Loucy (cell line): ENCODE measurements at regions not wholly inside any gene's neighbourhood (a gene's known extent, or its start where the extent isn't known, plus 50 kb on each side); places are given as distances from the start of the nearest gene placed in this dataset.

Experiments
- H2AFZ ChIP-seq: fragments of 200-600 bp; sonication (generic); 2 replicates; pipeline ENCODE4 v1.6.0; 2016; ENCODE audit warnings: antibody characterized with exemption, mild to moderate bottlenecking, low read length, moderate library complexity
- H3F3A ChIP-seq: fragments of 200-600 bp; 2 replicates; pipeline ENCODE4 v1.6.0; 2016; ENCODE audit warnings: antibody characterized with exemption, low read depth, mild to moderate bottlenecking
- H3K27me3 ChIP-seq: fragments of 200-600 bp; sonication (generic); 2 replicates; pipeline ENCODE4 v1.6.1; 2014; ENCODE audit warnings: low read length, mild to moderate bottlenecking; ENCODE audit not compliant: insufficient read depth, poor library complexity, severe bottlenecking
- H3K36me3 ChIP-seq: fragments of 200-600 bp; sonication (generic); 2 replicates; pipeline ENCODE4 v1.6.1; 2016; ENCODE audit warnings: low read length; ENCODE audit not compliant: insufficient read depth
- H3K4me1 ChIP-seq: fragments of 200-600 bp; sonication (generic); 2 replicates; pipeline ENCODE4 v1.5.1; 2014; ENCODE audit warnings: low read length, mild to moderate bottlenecking; ENCODE audit not compliant: insufficient read depth, poor library complexity, severe bottlenecking
- H3K4me2 ChIP-seq: fragments of 200-600 bp; sonication (generic); 2 replicates; pipeline ENCODE4 v1.6.0; 2014; ENCODE audit warnings: antibody characterized with exemption, low read length, low read depth, mild to moderate bottlenecking; ENCODE audit not compliant: poor library complexity, severe bottlenecking
- H3K4me3 ChIP-seq: fragments of 200-600 bp; sonication (generic); 2 replicates; pipeline ENCODE4 v1.5.1; 2014; ENCODE audit warnings: low read length, mild to moderate bottlenecking, mixed read lengths; ENCODE audit not compliant: poor library complexity, severe bottlenecking
- H3K79me2 ChIP-seq: fragments of 200-600 bp; sonication (generic); 2 replicates; pipeline ENCODE4 v1.6.1; 2014; ENCODE audit warnings: low read length; ENCODE audit not compliant: insufficient read depth
- H3K9ac ChIP-seq: fragments of 200-600 bp; sonication (generic); 2 replicates; pipeline ENCODE4 v1.6.0; 2014; ENCODE audit warnings: mild to moderate bottlenecking, low read depth, low read length, moderate library complexity; ENCODE audit not compliant: poor library complexity, severe bottlenecking
- H3K9me2 ChIP-seq: fragments of 200-600 bp; sonication (generic); replicated peaks from 2 replicates; pipeline ENCODE4 v1.6.1; 2016; ENCODE audit warnings: low read depth, low read length, mixed read lengths
- H3K9me3 ChIP-seq: fragments of 200-600 bp; sonication (generic); 2 replicates; pipeline ENCODE4 v1.6.1; 2014; ENCODE audit warnings: mild to moderate bottlenecking, antibody characterized with exemption, low read length, low read depth; ENCODE audit not compliant: insufficient read depth
- H4K20me1 ChIP-seq: fragments of 200-600 bp; sonication (generic); 2 replicates; pipeline ENCODE4 v1.6.0; 2014; ENCODE audit warnings: antibody characterized with exemption, low read length, mild to moderate bottlenecking; ENCODE audit not compliant: insufficient read depth, poor library complexity, severe bottlenecking
- EZH2phosphoT487 ChIP-seq: fragments of 200-600 bp; IDR thresholded peaks from 2 replicates; pipeline ENCODE4 v1.6.1; 2018; ENCODE audit warnings: antibody characterized with exemption, mild to moderate bottlenecking, moderate library complexity, borderline replicate concordance
- TF ChIP-seq, protein P1 (sequence below): fragments of 200-600 bp; sonication (generic); conservative IDR thresholded peaks from 2 replicates; pipeline ENCODE4 v1.5.1; 2014; ENCODE audit warnings: mild to moderate bottlenecking, antibody characterized with exemption, low read length

DNA sequence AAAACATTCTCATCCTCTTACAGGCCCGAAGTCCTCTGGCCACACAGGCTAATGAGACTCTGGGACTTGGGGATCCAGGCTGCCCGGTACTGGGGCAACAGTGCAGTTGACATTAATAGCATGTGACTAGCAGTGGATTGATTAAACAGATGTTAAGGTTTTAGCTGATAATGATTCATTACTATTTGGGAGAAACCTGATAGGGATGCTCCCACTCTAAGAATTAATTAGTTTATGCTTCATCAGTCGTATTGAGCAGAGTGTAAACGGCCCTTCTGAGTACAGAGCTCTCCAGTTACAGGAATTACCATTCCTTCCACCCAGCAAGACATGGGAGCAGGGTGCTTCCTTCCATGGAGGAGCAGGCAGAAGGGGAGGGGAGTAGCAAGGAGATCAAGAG, 82.7 kb downstream of the RPS24 start:
- H3K27me3 ChIP-seq, result peaks cover 2% of the 10 kb centered on the region

DNA sequence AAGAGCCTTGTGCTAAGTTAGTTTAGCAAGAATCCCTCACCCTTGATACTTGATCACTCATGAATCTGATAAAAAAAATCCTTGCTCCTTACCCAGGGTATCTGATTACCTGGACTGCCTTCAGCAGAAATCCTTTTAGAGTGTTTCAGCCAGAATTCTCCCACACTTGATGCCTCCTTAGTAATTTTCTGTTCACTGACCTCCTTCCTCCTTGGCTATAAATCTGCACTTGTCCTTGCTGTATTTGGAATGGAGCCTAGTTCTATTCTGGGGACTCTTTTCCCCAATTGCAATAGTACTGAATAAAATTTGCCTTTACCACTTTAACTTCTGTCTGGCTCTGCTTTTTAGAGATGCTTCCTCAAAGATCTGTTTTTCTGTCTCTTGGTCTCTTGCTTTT, 84.9 kb downstream of the RPS24 start:
- H3K4me2 ChIP-seq, result no peak overlapping the region
- TF ChIP-seq, protein P1, sequence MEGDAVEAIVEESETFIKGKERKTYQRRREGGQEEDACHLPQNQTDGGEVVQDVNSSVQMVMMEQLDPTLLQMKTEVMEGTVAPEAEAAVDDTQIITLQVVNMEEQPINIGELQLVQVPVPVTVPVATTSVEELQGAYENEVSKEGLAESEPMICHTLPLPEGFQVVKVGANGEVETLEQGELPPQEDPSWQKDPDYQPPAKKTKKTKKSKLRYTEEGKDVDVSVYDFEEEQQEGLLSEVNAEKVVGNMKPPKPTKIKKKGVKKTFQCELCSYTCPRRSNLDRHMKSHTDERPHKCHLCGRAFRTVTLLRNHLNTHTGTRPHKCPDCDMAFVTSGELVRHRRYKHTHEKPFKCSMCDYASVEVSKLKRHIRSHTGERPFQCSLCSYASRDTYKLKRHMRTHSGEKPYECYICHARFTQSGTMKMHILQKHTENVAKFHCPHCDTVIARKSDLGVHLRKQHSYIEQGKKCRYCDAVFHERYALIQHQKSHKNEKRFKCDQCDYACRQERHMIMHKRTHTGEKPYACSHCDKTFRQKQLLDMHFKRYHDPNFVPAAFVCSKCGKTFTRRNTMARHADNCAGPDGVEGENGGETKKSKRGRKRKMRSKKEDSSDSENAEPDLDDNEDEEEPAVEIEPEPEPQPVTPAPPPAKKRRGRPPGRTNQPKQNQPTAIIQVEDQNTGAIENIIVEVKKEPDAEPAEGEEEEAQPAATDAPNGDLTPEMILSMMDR, result no peak
- no peak for TF ChIP-seq EZH2phosphoT487

More for the DNA sequence above, 82.7 kb downstream of the RPS24 start:
- Histone ChIP-seq H3K9me3 (no peaks in the 10 kb centered on the region), H3K9ac (no peak overlapping the region), H3F3A (no peaks in the 10 kb centered on the region), H3K4me2 (no peak overlapping the region), H4K20me1 (no peaks in the 10 kb centered on the region), H3K9me2 (no peaks in the 10 kb centered on the region), H3K4me3 (no peak overlapping the region), H2AFZ (no peak overlapping the region), H3K4me1 (no peaks in the 10 kb centered on the region), H3K79me2 (no peaks in the 10 kb centered on the region), H3K36me3 (no peaks in the 10 kb centered on the region)
- no peak for TF ChIP-seq EZH2phosphoT487

DNA sequence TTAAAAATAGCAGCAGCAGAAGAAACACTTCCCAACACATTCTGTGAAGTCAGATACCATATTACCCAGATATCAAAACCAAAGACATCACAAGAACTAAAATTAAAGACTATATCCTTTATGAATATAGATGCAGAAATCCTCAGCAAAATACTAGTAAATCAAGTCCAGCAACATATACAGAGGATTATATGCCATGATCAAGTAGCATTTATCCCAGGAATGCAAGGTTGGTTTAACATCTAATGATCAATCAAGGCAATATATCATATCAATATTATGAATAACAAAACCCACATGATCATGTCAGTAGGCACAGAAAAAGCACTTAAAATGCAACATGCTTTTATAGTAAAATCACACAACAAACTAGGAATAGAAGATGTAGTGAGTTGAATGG, 88.1 kb downstream of the RPS24 start:
- Histone ChIP-seq H3K4me1 (no peaks in the 10 kb centered on the region), H4K20me1 (no peaks in the 10 kb centered on the region), H3K27me3 (peaks cover 7% of the 10 kb centered on the region), H3K4me2 (no peak overlapping the region), H3K4me3 (no peak overlapping the region), H2AFZ (no peak overlapping the region), H3K9ac (no peak overlapping the region), H3K79me2 (no peaks in the 10 kb centered on the region), H3K9me3 (peaks cover 9% of the 10 kb centered on the region; the same call in 1 of the 2 replicates), H3F3A (no peaks in the 10 kb centered on the region), H3K9me2 (no peaks in the 10 kb centered on the region), H3K36me3 (no peaks in the 10 kb centered on the region)
- no peak for TF ChIP-seq EZH2phosphoT487
- TF ChIP-seq, protein P1, result no peak

More for the DNA sequence above, 84.9 kb downstream of the RPS24 start:
- Histone ChIP-seq H2AFZ (no peak overlapping the region), H3F3A (no peaks in the 10 kb centered on the region), H3K4me3 (no peak overlapping the region), H3K9me2 (no peaks in the 10 kb centered on the region), H3K36me3 (no peaks in the 10 kb centered on the region), H3K27me3 (peaks cover 7% of the 10 kb centered on the region), H3K9me3 (peaks cover 8% of the 10 kb centered on the region; the same call in 1 of the 2 replicates), H3K9ac (no peak overlapping the region), H4K20me1 (no peaks in the 10 kb centered on the region), H3K79me2 (no peaks in the 10 kb centered on the region), H3K4me1 (no peaks in the 10 kb centered on the region)

DNA sequence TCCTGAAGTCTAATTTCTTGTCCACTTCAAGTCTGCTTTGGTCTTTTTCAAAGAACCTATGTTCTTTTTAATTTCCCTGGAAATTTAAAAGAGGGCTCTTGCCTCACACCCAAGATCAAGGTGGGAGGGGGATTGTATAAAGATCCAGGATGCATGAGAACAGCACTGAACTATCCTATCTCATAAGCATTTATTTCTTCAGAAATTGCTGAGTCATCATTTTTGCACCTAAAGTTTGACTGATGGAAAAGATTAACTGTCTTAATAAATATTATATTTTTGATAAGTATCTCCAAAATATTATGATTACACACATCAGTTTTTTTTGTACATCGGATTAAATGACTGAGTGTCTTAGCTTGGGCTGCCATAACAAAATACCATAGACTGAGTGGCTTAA, 90.5 kb downstream of the RPS24 start:
- Histone ChIP-seq H3K36me3 (no peaks in the 10 kb centered on the region), H2AFZ (no peak overlapping the region), H3K9me3 (peaks cover 9% of the 10 kb centered on the region; the same call in 1 of the 2 replicates), H3K9ac (no peak overlapping the region), H3K4me2 (no peak overlapping the region), H3K4me3 (no peak overlapping the region), H3K79me2 (no peaks in the 10 kb centered on the region), H4K20me1 (no peaks in the 10 kb centered on the region), H3K27me3 (peaks cover 7% of the 10 kb centered on the region), H3F3A (no peaks in the 10 kb centered on the region), H3K9me2 (no peaks in the 10 kb centered on the region), H3K4me1 (no peaks in the 10 kb centered on the region)
- TF ChIP-seq, protein P1, result no peak
- no peak for TF ChIP-seq EZH2phosphoT487
